HG03097 (cell line): ENCODE measurements at regions not wholly inside any gene's neighbourhood (a gene's known extent, or its start where the extent isn't known, plus 50 kb on each side); places are given as distances from the start of the nearest gene placed in this dataset.
"Not testable (repeated sequence)": the region's sequence is repeated elsewhere in the genome, so short reads cannot be mapped to it uniquely, and the experiment has no call there.

Source experiments
- ATAC-seq: cut with Tn5 transposase; IDR thresholded peaks from one replicate; pipeline ENCODE4 v1.9.1; 2021; ENCODE audit not compliant: unreplicated experiment, low FRiP score

DNA sequence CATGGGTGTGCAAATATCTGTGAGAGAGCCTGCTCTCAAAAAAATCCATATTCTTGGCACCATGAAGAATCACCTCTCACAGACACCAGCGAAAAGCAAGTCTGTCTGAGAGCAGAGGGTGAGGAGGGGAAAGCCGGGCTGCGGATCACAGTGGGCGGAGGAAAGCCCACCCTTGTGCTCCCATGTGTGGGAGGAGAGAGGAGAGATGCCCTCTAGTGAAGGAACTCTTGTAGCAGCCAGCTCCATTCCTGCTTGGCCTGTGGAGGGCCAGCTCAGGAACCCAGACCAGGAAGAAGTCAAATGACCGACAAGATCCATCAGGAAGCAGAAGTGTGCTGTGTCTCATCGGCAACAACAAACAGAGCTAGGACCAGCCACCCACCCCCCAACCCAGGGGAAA is 321.7 kb upstream of the PLGLB1 start:
- not testable (repeated sequence) for ATAC-seq

DNA sequence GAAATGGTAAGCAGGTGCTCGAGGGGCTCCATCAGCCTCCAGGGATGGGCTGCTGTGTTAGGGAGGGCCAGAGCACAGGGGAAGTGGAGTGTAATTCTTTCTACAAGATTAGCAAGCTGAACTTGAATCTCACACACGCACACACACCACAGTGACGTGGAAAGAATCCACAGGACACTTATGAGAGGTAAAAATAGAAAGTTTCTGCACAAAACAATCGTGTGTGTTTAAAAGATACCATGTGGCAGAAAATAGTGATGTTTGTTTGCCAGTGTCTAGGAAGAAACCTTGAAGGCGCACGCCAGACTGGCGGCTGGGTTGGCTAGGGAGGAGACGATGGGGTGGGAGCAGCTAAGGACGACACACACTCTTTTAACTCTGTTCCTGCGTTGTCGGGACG is 323.6 kb upstream of the PLGLB1 start:
- not testable (repeated sequence) for ATAC-seq

DNA sequence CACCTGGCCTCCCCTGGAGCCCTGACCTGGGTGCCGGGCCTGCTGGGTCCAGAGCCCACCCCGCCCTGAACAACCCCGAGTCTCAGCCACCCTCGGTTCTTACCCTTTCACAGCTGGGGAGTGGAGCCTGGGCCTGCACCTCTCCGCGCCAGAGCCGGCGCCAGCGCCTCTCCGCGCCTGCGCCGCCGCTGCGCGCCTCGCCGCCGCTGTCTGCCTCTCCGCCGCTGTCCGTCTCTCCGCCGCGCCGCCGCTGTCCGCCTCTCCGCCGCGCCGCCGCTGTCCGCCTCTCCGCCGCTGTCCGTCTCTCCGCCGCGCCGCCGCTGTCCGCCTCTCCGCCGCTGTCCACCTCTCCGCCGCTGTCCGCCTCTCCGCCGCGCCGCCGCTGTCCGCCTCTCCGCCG is 326.9 kb upstream of the PLGLB1 start:
- ATAC-seq, result not testable (repeated sequence)

DNA sequence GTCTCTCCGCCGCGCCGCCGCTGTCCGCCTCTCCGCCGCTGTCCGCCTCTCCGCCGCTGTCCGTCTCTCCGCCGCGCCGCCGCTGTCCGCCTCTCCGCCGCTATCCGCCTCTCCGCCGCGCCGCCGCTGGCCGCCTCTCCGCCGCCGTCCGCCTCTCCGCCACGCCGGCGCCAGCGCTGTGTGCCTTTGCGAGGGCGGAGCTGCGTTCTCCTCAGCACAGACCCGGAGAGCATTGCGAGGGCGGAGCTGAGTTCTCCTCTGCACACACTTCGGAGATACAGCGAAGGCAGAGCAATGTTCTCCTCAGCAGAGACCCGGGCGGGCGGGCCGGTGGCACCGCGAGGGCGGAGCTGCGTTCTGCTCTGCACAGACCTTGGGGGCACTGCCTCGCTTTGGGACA is 327.4 kb upstream of the PLGLB1 start:
- not testable (repeated sequence) for ATAC-seq

DNA sequence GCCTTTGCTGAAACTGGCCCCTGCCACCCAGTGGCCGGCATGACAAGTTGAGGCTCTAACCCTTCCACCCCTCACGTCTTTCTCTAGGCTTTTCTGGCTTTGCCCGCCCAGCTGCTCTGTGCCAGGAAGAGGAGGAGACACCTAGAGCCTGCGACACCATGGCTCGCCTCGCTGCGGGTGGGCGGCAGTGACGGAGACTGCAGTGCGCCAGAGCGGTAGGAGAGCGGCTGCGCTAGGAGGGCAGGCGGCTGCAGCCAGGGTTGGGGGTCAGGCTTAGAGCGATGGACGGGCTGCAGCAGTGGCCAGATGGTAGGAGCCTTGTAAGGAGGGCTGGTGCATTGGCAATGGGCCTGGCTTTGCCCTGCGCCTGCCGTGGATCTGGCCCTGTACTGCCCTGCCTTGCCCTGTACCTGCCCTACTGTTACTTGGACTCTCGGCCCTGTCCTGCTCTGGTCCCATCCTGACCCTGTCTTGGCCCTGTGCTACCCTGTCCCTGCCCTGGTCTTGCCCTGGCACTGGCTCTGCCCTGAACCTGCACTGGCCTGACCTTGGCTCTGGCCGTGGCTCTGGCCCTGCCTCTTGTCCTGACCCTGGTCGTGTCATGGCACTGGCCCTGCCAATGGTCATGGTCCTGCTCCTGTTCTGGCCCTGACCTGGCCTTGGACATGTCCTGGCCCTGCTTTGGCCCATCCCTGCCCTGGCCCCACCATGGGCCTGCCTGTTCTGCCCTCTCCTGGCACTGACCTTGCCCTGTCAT is 330.7 kb upstream of the PLGLB1 start:
- ATAC-seq, result not testable (repeated sequence)

DNA sequence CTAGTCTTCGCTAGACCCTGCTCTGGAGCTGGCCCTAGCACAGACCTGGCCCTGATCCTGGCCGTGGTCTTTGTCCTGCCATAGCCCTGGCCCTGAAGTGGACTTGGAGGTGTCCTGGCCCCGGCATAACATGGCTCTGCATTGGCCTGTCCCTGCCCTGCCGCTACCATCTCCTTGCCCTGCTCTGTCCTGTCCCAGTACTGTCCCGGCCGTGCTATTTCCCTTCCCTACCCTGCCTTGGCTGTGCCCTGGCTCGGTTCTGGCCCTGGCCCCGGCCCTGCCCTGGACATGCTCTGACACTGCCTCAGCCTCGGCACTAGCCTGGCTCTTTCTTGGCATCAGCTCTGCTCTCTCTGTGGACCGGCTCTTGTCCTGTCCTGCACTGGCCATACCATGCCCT is 331.8 kb upstream of the PLGLB1 start:
- ATAC-seq, result not testable (repeated sequence)

DNA sequence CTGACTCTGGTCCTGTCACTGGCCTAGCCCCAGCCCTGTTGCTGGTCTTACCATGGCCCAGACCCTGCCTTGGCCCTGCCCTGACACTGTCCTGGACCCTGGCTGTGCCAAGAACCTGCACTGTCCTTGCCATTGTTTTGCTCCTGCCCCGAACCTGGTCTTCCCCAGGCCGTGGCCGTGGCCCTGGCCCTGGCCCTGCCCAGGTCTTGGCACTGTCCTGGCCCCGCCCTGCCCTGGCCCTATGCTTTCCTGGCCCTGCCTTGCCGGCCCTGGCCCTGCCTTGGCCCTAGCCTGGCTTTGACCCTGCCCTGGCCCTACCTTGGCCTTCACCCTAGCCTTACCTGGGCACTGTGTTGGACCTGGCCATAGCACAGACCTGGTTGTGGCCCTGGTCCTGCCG is 332.5 kb upstream of the PLGLB1 start:
- ATAC-seq, result not testable (repeated sequence)

DNA sequence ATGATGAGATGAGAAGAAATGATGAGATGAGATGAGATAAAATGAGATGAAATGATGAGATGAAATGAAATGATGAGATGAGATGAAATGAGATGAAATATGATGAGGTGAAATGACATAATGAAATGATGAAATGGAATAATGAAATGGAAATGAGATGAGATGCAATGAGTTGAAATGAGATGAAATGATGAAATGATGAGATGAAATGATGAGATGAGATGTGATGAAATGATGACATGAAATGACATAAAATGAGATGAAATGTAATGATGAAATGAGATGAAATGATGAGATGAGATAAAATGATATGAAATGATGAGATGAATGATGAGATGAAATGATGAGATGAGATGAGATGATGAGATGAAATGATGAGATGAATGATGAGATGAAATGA is 338.6 kb upstream of the PLGLB1 start:
- not testable (repeated sequence) for ATAC-seq

DNA sequence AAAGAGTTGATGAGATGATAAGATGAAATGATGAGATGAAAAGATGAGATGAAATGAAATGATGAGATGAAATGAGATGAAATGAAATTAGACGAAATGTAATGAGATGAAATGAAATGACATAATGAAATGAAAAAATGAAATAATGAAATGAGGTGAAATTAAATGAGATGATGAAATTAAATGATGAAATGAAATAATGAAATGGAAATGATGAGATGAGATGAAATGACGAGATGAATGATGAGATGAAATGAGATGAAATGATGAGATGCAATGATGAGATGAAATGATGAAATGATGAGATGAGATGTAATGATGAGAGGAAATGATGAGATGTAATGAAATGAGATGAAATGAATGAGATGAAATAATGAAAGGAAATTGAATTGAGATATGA is 339.3 kb upstream of the PLGLB1 start:
- not testable (repeated sequence) for ATAC-seq

DNA sequence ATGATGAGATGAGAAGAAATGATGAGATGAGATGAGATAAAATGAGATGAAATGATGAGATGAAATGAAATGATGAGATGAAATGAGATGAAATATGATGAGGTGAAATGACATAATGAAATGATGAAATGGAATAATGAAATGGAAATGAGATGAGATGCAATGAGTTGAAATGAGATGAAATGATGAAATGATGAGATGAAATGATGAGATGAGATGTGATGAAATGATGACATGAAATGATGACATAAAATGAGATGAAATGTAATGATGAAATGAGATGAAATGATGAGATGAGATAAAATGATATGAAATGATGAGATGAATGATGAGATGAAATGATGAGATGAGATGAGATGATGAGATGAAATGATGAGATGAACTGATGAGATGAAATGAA is 340.2 kb upstream of the PLGLB1 start:
- not testable (repeated sequence) for ATAC-seq

DNA sequence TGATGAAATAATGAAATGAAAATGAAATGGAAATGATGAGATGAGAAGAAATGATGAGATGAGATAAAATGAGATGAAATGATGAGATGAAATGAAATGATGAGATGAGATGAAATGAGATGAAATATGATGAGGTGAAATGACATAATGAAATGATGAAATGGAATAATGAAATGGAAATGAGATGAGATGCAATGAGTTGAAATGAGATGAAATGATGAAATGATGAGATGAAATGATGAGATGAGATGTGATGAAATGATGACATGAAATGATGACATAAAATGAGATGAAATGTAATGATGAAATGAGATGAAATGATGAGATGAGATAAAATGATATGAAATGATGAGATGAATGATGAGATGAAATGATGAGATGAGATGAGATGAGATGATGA is 342.7 kb upstream of the PLGLB1 start:
- ATAC-seq, result not testable (repeated sequence)

DNA sequence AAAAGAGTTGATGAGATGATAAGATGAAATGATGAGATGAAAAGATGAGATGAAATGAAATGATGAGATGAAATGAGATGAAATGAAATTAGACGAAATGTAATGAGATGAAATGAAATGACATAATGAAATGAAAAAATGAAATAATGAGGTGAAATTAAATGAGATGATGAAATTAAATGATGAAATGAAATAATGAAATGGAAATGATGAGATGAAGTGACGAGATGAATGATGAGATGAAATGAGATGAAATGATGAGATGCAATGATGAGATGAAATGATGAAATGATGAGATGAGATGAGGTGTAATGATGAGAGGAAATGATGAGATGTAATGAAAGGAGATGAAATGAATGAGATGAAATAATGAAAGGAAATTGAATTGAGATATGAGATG is 343.4 kb upstream of the PLGLB1 start:
- ATAC-seq, result not testable (repeated sequence)

DNA sequence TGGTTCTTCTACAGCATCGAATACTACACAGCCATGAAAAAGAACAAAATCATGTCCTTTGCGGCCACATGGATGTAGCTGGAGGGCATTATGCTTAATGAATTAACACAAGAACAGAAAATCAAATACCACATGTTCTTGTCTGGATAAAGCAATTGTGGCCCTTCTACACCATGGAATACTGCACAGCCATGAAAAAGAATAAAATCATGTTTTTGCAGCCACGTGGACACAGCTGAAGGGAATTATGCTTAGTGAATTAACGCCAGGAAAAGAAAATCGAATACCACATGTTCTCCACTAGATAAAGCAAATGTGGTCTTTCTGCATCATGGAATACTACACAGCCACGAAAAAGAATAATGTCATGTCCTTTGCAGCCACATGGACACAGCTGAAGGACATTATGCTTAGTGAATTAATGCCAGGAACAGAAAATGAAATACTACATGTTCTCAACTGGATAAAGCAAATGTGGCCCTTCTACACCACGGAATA is 361.8 kb upstream of the PLGLB2 start:
- not testable (repeated sequence) for ATAC-seq

DNA sequence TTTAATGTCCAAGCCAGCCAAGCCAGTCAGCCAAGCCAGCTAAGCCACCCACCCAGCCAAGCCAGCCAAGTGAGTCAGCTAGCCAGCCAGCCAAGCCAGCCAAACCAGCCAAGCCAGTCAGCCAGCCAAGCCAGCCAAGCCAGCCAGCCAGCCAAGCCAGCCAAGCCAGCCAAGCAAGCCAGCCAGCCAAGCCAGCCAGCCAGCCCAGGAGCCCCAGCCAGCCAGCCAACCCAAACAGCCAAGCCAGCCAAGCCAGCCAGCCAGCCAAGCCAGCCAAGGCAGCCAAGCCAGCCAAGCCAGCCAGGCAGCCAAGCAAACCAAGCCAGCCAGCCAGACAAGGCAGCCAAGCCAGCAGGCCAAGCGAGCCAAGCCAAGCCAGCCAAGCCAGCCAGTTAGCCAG is 352.1 kb upstream of the PLGLB2 start:
- not testable (repeated sequence) for ATAC-seq

DNA sequence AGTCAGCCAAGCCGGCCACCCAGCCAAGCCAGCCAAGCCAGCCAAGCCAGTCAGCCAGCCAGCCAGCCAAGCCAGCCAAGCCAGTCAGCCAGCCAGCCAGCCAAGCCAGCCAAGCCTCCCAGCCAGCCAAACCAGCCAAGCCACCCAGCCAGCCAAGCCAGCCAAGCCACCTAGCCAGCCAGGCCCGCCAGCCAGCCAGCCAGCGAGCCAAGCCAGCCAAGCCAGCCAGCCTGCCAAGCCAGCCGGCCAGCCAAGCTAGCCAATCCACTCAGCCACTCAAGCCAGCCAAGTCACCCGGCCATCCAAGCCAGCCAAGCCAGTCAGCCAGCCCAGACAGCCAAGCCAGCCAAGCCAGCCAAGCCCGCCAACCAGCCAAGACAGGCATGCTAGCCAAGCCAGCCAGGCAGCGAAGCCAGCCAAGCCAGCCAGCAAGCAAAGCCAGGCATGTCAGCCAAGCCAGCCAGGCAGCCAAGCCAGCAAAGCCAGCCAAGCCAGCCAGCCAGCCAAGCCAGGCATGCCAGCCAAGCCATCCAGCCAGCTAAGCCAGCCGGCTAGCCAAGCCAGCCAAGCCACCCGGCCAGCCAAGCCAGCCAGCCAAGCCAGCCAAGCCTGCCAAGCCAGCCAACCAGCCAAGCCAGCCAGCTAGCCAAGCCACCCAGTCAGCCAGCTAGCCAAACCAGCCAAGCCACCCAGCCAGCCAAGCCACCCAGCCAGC is 351.2 kb upstream of the PLGLB2 start:
- ATAC-seq, result not testable (repeated sequence)

DNA sequence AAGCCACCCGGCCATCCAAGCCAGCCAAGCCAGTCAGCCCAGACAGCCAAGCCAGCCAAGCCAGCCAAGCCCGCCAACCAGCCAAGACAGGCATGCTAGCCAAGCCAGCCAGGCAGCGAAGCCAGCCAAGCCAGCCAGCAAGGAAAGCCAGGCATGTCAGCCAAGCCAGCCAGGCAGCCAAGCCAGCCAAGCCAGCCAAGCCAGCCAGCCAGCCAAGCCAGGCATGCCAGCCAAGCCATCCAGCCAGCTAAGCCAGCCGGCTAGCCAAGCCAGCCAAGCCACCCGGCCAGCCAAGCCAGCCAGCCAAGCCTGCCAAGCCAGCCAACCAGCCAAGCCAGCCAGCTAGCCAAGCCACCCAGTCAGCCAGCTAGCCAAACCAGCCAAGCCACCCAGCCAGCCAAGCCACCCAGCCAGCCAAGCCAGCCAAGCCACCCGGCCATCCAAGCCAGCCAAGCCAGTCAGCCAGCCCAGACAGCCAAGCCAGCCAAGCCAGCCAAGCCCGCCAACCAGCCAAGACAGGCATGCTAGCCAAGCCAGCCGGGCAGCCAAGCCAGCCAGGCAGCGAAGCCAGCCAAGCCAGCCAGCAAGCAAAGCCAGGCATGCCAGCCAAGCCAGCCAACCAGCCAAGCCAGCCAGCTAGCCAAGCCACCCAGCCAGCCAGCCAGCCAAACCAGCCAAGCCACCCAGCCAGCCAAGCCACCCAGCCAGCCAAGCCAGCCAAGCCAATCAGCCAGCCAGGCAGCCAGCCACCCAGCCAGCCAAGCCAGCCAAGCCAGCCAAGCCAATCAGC is 350.4 kb upstream of the PLGLB2 start:
- ATAC-seq, result not testable (repeated sequence)

DNA sequence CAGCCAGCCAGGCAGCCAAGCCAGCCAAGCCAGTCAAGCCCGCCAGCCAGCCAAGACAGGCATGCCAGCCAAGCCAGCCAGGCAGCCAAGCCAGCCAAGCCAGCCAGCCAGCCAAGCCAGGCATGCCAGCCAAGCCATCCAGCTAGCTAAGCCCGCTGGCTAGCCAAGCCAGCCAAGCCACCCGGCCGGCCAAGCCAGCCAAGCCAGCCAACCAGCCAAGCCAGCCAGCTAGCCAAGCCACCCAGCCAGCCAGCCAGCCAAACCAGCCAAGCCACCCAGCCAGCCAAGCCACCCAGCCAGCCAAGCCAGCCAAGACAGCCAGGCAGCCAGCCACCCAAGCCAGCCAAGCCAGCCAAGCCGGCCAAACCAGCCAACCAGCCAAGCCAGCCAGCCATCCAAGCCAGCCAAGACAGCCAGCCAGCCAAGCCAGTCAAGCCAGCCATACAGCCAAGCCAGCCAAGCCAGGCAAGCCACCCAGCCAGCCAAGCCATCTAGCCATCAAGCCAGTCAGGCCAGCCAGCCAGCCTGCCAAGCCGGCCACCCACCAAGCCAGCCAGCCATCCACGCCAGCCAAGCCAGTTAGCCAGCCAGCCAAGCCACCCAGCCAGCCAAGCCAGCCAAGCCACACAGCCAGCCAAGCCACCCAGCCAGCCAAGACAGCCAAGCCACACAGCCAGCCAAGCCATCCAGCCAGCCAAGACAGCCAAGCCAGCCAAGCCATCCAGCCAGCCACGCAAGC is 349.2 kb upstream of the PLGLB2 start:
- ATAC-seq, result not testable (repeated sequence)

DNA sequence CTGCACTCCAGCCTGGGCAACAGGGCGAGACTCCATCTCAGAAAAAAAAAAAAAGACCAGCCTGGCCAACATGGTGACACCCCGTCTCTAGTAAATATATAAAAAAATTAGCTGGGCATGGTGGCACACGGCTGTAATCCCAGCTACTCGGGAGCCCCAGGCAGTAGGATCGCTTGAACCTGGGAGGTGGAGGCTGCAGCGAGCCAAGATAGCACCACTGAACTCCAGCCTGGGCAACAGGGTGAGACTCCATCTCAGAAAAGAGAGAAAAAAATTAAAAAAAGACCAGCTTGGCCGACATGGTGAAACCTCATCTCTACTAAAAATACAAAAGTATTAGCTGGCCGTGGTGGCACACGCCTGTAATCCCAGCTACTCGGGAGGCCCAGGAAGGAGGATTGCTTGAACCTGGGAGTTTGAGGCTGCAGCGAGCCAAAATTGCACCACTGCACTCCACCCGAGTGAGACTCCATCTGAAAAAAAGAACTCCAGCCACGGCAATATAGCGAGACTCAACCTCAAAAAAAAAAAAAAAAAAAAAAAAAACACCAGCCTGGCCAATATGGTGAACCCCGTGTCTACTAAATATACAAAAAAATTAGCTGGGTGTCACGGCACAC is 346.1 kb upstream of the PLGLB2 start:
- no peak for ATAC-seq

DNA sequence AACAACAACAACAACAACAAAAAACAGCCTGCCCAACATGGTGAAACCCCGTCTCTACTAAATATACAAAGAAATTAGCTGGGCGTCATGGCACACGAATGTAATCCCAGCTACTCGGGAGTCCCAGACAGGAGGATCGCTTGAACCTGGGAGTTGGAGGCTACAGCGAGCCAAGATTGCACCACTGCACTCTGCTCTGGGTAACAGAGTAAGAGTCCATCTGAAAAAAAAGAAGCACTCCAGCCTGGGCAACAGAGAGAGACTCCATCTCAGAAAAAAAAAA is 344.1 kb upstream of the PLGLB2 start:
- ATAC-seq, result no peak
